Nucleus accumbens (tissue), 56 donors: ENCODE measurements at regions not wholly inside any gene's neighbourhood (a gene's known extent, or its start where the extent isn't known, plus 50 kb on each side); places are given as distances from the start of the nearest gene placed in this dataset.
A peak's percentile ranks its signal among the peaks of the same experiment; 100 is the strongest.
"Not testable (repeated sequence)": the region's sequence is repeated elsewhere in the genome, so short reads cannot be mapped to it uniquely, and the experiment has no call there.

Experiments
- DNase-seq, 56 donors: peaks; one replicate each; lab custom pipeline; 2025; lab: John Stamatoyannopoulos, UW

GRCh38 chr1:99496067-99496466 lies 149.8 kb upstream of the PALMD start:
- DNase-seq = no peak

GRCh38 chr1:99497690-99498089 lies 148.2 kb upstream of the PALMD start:
- DNase-seq = no peak

- no peak for DNase-seq
Observed at GRCh38 chr1:99500541-99500940, 145.4 kb upstream of the PALMD start.

GRCh38 chr1:99501871-99502270 lies 144.0 kb upstream of the PALMD start:
- DNase-seq = no peak

GRCh38 chr1:99502400-99502799 lies 143.5 kb upstream of the PALMD start:
- DNase-seq = no peak

- peak in 2 of 56 donors; percentile 0 to 9 for DNase-seq
Observed at GRCh38 chr1:99503276-99503747, 142.6 kb upstream of the PALMD start.

- DNase-seq = no peak
Observed at GRCh38 chr1:99504287-99504686, 141.6 kb upstream of the PALMD start.

GRCh38 chr1:99506631-99507030 lies 139.3 kb upstream of the PALMD start:
- DNase-seq = no peak

GRCh38 chr1:99507446-99507845 lies 138.5 kb upstream of the PALMD start:
- not testable (repeated sequence) for DNase-seq

- DNase-seq = no peak
Observed at GRCh38 chr1:99507906-99508732, 137.8 kb upstream of the PALMD start.

- DNase-seq = not testable (repeated sequence)
Observed at GRCh38 chr1:99508733-99509445, 137.0 kb upstream of the PALMD start.

- DNase-seq = not testable (repeated sequence)
Observed at GRCh38 chr1:99514823-99515552, 130.9 kb upstream of the PALMD start.

- DNase-seq = no peak
Observed at GRCh38 chr1:99516141-99516540, 129.8 kb upstream of the PALMD start.

- DNase-seq = no peak
Observed at GRCh38 chr1:99520121-99520520, 125.8 kb upstream of the PALMD start.

- no peak for DNase-seq
Observed at GRCh38 chr1:99525331-99525730, 120.6 kb upstream of the PALMD start.

- no peak for DNase-seq
Observed at GRCh38 chr1:99527078-99527477, 118.8 kb upstream of the PALMD start.

GRCh38 chr1:99527545-99527944 lies 118.4 kb upstream of the PALMD start:
- DNase-seq = no peak

- DNase-seq = no peak
Observed at GRCh38 chr1:99529002-99529401, 116.9 kb upstream of the PALMD start.

GRCh38 chr1:99531578-99532275 lies 114.2 kb upstream of the PALMD start:
- DNase-seq = no peak

- no peak for DNase-seq
Observed at GRCh38 chr1:99532276-99532580, 113.7 kb upstream of the PALMD start.
